Neural crest cell (in vitro differentiated cells): ENCODE measurements at regions not wholly inside any gene's neighbourhood (a gene's known extent, or its start where the extent isn't known, plus 50 kb on each side); places are given as distances from the start of the nearest gene placed in this dataset.

ENCODE experiments used
- DNase-seq: peaks from one replicate; pipeline ENCODE4 v3.0.0; 2021; ENCODE audit warnings: low read depth, mixed read lengths, low spot score
- H3K27ac Mint-ChIP-seq: one replicate; pipeline ENCODE4 v1.8.0; 2021; ENCODE audit warnings: mild to moderate bottlenecking, mixed read lengths; ENCODE audit not compliant: unreplicated experiment
- H3K27me3 Mint-ChIP-seq: 2 replicates; pipeline ENCODE4 v1.8.0; 2021; ENCODE audit warnings: low read depth, mild to moderate bottlenecking, mixed read lengths
- H3K36me3 Mint-ChIP-seq: 2 replicates; pipeline ENCODE4 v1.8.0; 2021; ENCODE audit warnings: low read depth, mild to moderate bottlenecking, mixed read lengths
- H3K4me1 Mint-ChIP-seq: 2 replicates; pipeline ENCODE4 v1.8.0; 2021; ENCODE audit warnings: mixed read lengths
- H3K4me3 Mint-ChIP-seq: one replicate; pipeline ENCODE4 v1.8.0; 2021; ENCODE audit warnings: mild to moderate bottlenecking, mixed read lengths
- H3K9me3 Mint-ChIP-seq: 2 replicates; pipeline ENCODE4 v1.8.0; 2021; ENCODE audit warnings: mixed read lengths
- TF ChIP-seq, protein P1 (sequence below): fragments of 200-600 bp; sonication (generic); conservative IDR thresholded peaks from 2 replicates; pipeline ENCODE4 v1.5.0; 2021; ENCODE audit warnings: antibody characterized with exemption, mild to moderate bottlenecking

DNA sequence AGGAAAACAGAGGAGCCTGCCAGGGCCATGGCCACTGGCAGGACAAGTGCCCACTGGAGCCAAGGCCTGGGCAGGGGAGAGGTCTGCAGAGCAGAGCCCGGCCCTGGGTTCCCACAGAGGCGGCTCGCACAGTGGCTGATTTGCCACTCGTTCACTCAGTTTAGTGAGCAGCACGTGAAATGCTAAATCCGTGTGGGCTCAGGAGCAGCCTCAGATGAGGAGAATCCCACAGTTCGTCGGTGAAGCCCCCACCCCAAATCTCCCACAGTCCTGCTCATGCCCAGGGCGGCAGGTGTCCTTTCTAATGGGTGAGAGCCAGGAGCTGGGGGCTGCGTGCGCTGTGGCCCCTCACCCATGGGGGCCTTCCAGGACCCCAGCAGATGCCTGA, 107.7 kb upstream of the FAM20C start:
- TF ChIP-seq, protein P1, sequence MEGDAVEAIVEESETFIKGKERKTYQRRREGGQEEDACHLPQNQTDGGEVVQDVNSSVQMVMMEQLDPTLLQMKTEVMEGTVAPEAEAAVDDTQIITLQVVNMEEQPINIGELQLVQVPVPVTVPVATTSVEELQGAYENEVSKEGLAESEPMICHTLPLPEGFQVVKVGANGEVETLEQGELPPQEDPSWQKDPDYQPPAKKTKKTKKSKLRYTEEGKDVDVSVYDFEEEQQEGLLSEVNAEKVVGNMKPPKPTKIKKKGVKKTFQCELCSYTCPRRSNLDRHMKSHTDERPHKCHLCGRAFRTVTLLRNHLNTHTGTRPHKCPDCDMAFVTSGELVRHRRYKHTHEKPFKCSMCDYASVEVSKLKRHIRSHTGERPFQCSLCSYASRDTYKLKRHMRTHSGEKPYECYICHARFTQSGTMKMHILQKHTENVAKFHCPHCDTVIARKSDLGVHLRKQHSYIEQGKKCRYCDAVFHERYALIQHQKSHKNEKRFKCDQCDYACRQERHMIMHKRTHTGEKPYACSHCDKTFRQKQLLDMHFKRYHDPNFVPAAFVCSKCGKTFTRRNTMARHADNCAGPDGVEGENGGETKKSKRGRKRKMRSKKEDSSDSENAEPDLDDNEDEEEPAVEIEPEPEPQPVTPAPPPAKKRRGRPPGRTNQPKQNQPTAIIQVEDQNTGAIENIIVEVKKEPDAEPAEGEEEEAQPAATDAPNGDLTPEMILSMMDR: no peak
- no peaks in the 10 kb centered on the region for H3K36me3 Mint-ChIP-seq
- no peak for DNase-seq
- H3K27ac Mint-ChIP-seq: no peak overlapping the region
- peaks cover 31% of the 10 kb centered on the region for H3K4me1 Mint-ChIP-seq
- no peaks in the 10 kb centered on the region for H3K9me3 Mint-ChIP-seq
- no peaks in the 10 kb centered on the region for H3K27me3 Mint-ChIP-seq
- no peak overlapping the region for H3K4me3 Mint-ChIP-seq

DNA sequence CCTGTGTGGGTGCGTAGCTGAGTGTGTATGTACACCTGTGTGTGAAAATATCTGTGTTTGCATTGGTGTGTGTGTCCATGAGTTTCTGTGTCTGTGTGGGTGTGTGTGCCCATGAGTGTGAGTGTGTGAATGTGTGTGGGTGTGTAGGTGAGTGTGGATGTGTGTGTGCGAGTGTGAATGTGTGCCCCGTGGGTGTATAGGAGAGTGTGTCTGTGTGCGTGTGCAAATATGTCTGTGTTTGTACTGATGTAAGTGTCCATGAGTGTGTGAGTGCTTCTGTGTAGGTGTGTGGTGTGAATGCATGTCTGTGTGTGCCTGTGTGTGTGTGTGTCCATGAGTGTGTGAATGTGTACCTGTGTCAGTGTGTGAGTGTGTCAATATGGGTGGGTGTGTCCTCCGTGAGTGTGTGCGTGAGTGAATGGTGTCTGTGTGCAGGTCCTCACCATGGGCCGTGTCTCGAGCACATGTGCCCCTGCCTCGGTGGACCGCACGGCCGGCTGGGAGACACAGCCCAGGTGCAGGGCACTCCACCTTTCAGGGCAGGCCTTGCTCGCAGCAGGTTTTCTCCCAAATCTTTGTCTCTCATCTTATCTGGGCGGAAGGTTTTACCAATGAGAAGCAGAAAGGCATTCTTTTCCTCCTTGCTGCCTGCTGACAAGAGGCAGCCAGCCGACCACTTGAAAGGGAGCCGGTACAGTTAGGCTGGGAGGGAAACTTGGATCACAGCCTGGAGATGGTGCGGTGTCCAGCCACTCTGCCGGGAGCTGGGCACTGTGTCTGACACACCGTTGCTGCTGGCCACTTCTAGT, 107.1 kb upstream of the FAM20C start:
- Mint-ChIP-seq H3K27ac (peak overlapping the region; percentile 62), H3K4me1 (peaks cover 35% of the 10 kb centered on the region), H3K36me3 (no peaks in the 10 kb centered on the region), H3K27me3 (no peaks in the 10 kb centered on the region), H3K4me3 (no peak overlapping the region), H3K9me3 (no peaks in the 10 kb centered on the region)
- DNase-seq: no peak
- TF ChIP-seq, protein P1: no peak

DNA sequence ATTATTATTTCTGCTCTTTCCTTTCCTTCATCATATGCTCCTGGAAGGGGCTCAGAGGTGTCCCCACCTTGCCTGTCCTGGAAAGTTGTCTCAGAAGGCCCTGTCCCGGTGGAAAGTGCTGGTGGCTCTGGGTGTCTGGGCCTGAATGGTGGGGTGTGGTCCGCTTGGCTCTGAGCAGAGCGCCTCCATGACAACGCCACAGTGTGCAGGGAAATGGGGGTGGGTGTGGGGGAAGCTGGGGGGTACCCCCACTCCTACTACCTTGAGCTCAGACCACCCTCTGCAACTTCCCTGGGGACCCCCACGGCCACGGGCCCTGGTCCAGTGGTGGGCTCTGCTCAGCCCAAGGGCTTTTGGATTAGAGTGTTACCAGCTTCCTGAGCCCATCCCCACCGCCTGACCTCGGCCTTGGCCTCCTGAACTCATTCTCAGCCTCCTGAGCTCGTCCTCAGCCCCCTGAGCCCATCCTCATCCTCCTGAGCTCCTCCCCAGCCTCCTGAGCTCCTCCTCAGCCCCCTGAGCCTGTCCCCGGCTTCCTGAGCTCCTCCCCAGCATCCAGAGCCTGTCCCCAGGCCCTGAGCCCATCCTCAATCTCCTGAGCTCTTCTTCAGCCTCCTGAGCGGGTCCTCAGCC, 106.4 kb upstream of the FAM20C start:
- peaks cover 37% of the 10 kb centered on the region for H3K4me1 Mint-ChIP-seq
- no peaks in the 10 kb centered on the region for H3K36me3 Mint-ChIP-seq
- H3K27ac Mint-ChIP-seq: peak overlapping the region; percentile 62
- H3K4me3 Mint-ChIP-seq: no peak overlapping the region
- TF ChIP-seq, protein P1: no peak
- no peaks in the 10 kb centered on the region for H3K27me3 Mint-ChIP-seq
- no peaks in the 10 kb centered on the region for H3K9me3 Mint-ChIP-seq
- DNase-seq: no peak

DNA sequence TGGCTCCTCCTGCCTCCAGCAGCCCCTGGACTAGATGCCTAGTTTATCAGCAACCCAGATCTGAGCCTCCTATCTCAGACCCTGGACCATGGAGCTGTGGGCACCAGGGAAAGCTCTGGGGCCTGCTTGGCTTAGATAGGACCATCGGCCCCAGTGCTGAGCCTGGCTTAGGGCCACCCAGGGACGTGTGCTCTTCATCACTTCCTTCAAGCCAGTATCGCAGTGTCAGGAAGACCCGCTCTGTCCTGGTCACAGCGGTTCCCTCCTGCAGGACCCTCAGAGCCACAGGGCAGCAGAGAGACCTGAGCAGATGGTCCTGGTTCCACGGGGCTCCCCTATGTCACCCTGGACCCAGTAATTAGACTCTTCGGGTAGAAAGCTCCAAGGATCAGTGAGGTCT, 105.7 kb upstream of the FAM20C start:
- TF ChIP-seq, protein P1: no peak
- Mint-ChIP-seq H3K4me1 (peaks cover 33% of the 10 kb centered on the region), H3K27me3 (no peaks in the 10 kb centered on the region), H3K36me3 (no peaks in the 10 kb centered on the region), H3K27ac (peak overlapping the region; percentile 62), H3K4me3 (no peak overlapping the region), H3K9me3 (no peaks in the 10 kb centered on the region)
- no peak for DNase-seq

DNA sequence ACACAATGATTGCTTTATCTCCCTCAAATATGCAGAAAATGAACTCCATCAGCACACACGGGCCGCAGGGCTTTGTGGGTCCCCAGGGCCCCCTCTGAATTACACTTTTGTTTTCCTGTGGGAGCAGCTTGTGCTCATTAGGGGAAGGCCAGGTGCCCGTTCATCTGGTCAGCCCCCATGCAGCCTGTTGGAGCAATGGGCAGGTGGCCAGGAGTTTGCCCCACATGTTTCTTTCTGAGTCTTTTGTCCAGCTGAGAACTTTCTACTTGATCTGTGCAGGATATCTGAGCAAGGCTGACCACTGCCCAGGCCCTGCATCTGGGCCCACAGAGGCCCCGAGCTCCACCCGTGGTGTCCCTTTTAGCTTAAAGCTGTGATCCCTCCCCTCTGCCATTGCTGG, 105.3 kb upstream of the FAM20C start:
- Mint-ChIP-seq H3K27me3 (no peaks in the 10 kb centered on the region), H3K9me3 (no peaks in the 10 kb centered on the region), H3K27ac (no peak overlapping the region), H3K4me1 (peaks cover 33% of the 10 kb centered on the region), H3K36me3 (no peaks in the 10 kb centered on the region), H3K4me3 (no peak overlapping the region)
- TF ChIP-seq, protein P1: no peak
- DNase-seq: no peak
